ENCODE measurements at regions not wholly inside any gene's neighbourhood (a gene's known extent, or its start where the extent isn't known, plus 50 kb on each side); places are given as distances from the start of the nearest gene placed in this dataset.

DNA sequence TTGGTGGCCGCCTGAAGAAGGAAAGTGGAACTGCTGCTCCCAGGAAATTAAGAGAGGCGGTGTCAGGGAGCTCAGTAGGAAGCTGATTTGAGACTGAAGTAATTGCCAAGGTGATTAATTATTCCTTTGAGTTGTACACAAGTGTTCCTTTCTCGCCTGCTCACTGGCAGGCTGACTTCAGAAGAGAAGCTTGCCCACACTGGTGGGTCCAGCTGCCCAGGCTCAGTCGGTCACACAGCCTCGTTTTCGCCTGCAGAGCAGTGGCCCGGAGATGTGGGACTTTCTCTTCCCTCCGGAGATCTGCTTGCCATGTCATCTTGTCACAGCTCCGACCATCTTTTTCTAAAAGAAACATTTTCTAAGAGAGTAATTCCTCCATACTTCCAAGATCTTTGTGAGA is 478.0 kb downstream of the MCTP2 start:
- Histone ChIP-seq H3K27me3 (replicated peaks in 1 of 4; ENCODE audit: control insufficient read depth in 3 of 4, extremely low read depth in 1 of 4, insufficient read depth in 3 of 4, low read length in 3 of 4) (no peaks in the 10 kb centered on the region), H3K9ac (replicated peaks in 1 of 4; ENCODE audit: extremely low read depth in 1 of 4, low read depth in 3 of 4, low read length in 3 of 4) (no peak overlapping the region), H3K23me2 (ENCODE audit: low read depth, low read length) (no peaks in the 10 kb centered on the region), H3K56ac (replicated peaks; ENCODE audit: insufficient read length, low read depth, low read length) (no peak overlapping the region), H2AFZ (ENCODE audit: low read length) (no peak overlapping the region), H2BK120ac (replicated peaks; ENCODE audit: low read depth, low read length) (no peak overlapping the region), H3K4me2 (ENCODE audit: insufficient read depth in 1 of 2, low read depth in 2 of 2, low read length in 2 of 2) (no peak overlapping the region), H4K20me1 (replicated peaks in 1 of 2; ENCODE audit: control insufficient read depth in 1 of 2, insufficient read depth in 2 of 2, low read length in 2 of 2) (no peaks in the 10 kb centered on the region), H3K4ac (replicated peaks; ENCODE audit: insufficient read length, low read depth, low read length) (no peak overlapping the region), H2BK12ac (ENCODE audit: low read depth, low read length) (no peak overlapping the region), H2BK20ac (ENCODE audit: low read length) (no peak overlapping the region), H2BK15ac (ENCODE audit: low read length) (no peak overlapping the region), H3K79me2 (ENCODE audit: control insufficient read depth in 1 of 2, insufficient read depth in 2 of 2, low read length in 2 of 2) (no peaks in the 10 kb centered on the region), H4K8ac (ENCODE audit: extremely low read depth, insufficient read depth, low read length) (0 out of 2 replicates have a peak overlapping the region, but pooled peaks have one; percentile 41), H2BK5ac (ENCODE audit: low read depth, low read length) (no peak overlapping the region), H3K27ac (ENCODE audit: low read depth, low read length) (no peak overlapping the region), H3K18ac (ENCODE audit: extremely low read depth, low read length) (no peak overlapping the region), H3K4me3 (ENCODE audit: extremely low read depth in 1 of 4, insufficient read depth in 2 of 4, low read depth in 3 of 4, low read length in 4 of 4) (no peak overlapping the region), H3K14ac (ENCODE audit: insufficient read length) (no peak overlapping the region), H4K91ac (replicated peaks; ENCODE audit: insufficient read length, low read length) (no peak overlapping the region), H3K9me3 (ENCODE audit: insufficient read depth in 2 of 2, low read depth in 1 of 2, low read length in 1 of 2) (no peaks in the 10 kb centered on the region), H3K23ac (ENCODE audit: insufficient read length) (no peak overlapping the region), H3K4me1 (replicated peaks in 1 of 4; ENCODE audit: control insufficient read depth in 3 of 4, insufficient read depth in 4 of 4, low read length in 3 of 4) (no peaks in the 10 kb centered on the region), H3K36me3 (ENCODE audit: control insufficient read depth in 2 of 4, insufficient read depth in 4 of 4, low read length in 3 of 4) (no peaks in the 10 kb centered on the region), H3K79me1 (ENCODE audit: low read depth, low read length) (no peaks in the 10 kb centered on the region), H2AK5ac (ENCODE audit: low read depth, low read length) (no peak overlapping the region), H4K5ac (ENCODE audit: insufficient read length, low read depth, low read length) (no peak overlapping the region)
- DNase-seq (ENCODE audit: low read depth in 1 of 2, low spot score in 2 of 2), result no peak
- FAIRE-seq, result no peak
- WGBS, 2 experiments (ENCODE audit: extremely low coverage in 1 of 2, insufficient coverage in 1 of 2, insufficient read length in 1 of 2, insufficient replicate concordance in 2 of 2, low coverage in 1 of 2, low lambda C conversion rate in 2 of 2, missing lambda C conversion rate in 1 of 2), result 86% methylated on average over 9 of the region's 9 CpGs; no CpG with 5 or more reads in 1 of the 2 experiments
- ChIA-PET POLR2A (ENCODE audit: partially characterized antibody) (no interaction called here), CTCF (ENCODE audit: partially characterized antibody) (no interaction called here)
- TF ChIP-seq SP2 (IDR thresholded peaks at IDR 0.05; ENCODE audit: low read length), result no peak
- TF ChIP-seq, protein P1, sequence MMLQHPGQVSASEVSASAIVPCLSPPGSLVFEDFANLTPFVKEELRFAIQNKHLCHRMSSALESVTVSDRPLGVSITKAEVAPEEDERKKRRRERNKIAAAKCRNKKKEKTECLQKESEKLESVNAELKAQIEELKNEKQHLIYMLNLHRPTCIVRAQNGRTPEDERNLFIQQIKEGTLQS (IDR thresholded peaks at IDR 0.05; ENCODE audit: insufficient read depth, low read depth, low read length), result no peak
- no peak for TF ChIP-seq GABPA (IDR thresholded peaks at IDR 0.05; ENCODE audit: borderline replicate concordance, insufficient read depth, low read length)
- no peak for TF ChIP-seq NRF1 (IDR thresholded peaks at IDR 0.05; ENCODE audit: low read depth, low read length)
- no peak for TF ChIP-seq GTF2F1 (IDR thresholded peaks at IDR 0.05; ENCODE audit: borderline replicate concordance, low read depth, low read length)
- TF ChIP-seq EP300 (IDR thresholded peaks at IDR 0.05; ENCODE audit: borderline replicate concordance in 1 of 2, low read depth in 2 of 2, low read length in 2 of 2), result no peak
- no peak for TF ChIP-seq POU5F1 (IDR thresholded peaks at IDR 0.05; ENCODE audit: low read depth, low read length)

All from H1 (cell line).